Activated naive CD4-positive, alpha-beta T cell treated with anti-CD3 and anti-CD28 coated beads, Interleukin-2, amount 50 U/mL, for 16 hours (primary cell): ENCODE measurements at regions not wholly inside any gene's neighbourhood (a gene's known extent, or its start where the extent isn't known, plus 50 kb on each side); places are given as distances from the start of the nearest gene placed in this dataset.
"Not testable (repeated sequence)": the region's sequence is repeated elsewhere in the genome, so short reads cannot be mapped to it uniquely, and the experiment has no call there.

Experiments used
- DNase-seq: peaks from one replicate; pipeline ENCODE4 v3.0.0-alpha.2; 2020

DNA sequence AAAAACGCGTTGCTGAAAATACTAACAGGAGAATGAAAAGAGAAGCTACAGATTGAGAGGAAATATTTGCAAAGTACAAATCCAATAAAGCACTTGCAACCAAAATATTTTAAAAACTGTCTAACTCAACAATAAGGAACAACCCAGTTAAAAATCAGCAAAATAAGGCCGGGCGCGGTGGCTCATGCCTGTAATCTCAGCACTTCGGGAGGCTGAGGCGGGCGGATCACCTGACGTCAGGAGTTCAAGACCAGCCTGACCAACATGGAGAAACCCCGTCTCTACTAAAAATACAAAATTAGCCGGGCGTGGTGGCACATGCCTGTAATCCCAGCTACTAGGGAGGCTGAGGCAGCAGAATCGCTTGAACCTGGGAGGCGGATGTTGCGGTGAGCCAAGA is 798.6 kb downstream of the PLCL1 start:
- not testable (repeated sequence) for DNase-seq

DNA sequence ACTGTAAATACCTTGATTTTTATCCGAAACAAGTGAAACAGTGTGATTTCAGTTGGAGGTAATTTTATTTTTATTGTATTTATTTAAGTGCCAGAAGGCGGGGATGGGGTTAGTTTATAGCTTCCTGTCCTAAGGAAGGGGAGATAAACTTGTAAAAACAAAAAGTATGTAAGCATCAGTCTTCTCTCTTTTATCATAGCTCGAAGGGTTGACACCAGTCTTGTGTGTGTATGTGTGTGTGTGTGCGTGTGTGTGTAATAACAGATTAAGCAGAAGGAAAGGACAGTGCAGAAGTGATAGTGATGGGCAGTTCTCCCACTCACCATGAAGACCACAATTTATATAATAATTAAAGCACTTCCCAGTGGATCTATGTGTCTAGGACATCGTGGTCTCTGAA is 793.3 kb downstream of the PLCL1 start:
- DNase-seq = no peak

DNA sequence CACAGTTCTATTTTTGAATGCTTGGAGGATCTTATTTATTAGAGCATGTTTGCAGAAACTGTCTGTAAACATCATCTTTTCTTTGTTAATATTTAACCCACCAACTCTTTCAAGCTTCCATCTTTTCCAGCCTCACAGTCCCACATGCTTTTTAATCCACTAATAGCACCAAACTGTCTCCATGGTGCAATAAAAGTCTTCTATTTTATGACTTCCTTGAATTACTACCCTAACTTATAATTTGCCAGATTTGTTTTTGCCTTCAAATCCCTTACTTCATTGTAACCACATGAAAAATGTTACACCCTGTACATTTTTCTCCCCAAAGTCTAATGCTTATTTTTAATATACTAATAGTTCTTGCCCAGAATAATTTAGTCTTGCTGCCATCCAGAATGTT is 792.6 kb downstream of the PLCL1 start:
- DNase-seq = no peak

DNA sequence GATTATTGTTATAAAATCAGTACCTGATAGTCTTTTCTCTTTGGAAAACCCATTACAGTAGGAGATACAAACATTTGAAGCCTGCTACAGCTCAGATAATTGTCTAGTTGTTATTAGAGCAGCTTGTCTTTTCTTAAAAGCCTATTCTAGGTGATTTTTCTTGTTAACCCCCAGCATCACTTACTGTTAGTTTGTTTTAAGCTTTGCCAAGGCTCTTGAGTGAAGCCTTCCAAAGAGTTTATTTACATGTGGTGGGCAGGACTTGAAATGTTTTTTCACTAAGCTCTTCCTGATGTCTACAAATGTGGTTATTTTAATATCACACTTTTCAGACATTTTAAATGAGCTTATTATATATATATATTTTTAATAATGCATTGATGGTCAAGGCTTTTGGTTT is 791.3 kb downstream of the PLCL1 start:
- DNase-seq = no peak

DNA sequence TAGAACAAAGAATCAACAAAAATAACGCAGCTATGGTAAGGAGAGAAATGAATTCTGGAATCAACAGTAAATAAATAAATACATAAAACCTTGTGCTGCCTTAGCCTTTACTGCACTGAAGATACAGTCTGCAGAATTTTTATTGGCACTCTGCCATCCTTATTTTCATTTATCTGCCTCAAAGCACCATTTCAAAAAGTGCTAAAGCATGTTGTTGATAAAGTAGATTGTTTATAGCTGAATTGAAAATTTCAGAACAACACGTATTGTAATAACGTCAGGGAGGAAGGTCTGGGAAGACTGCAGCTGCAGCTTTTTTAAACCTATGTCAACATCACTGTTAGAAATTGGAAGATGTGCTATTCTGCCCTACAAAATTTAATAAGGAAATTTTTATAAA is 787.2 kb downstream of the PLCL1 start:
- DNase-seq = no peak

DNA sequence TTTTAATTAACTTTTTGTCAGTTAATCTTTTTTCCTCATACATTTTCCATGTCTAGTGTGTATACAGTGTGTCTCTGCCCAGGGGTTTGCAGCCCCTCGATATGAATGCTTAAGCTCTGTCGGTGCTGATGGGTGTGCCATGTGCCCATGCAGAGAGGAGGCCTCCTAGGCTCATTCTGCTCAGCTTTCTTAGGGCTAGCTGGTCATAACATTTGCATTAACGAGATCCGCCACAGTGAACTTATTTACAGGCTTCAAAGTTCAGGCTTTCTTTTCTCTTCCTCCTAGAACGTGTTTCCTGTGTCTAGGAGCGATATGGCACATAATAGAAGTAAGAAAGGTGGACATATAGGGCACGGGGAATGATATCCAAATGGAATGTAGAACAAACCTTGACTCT is 783.3 kb downstream of the PLCL1 start:
- DNase-seq = no peak

DNA sequence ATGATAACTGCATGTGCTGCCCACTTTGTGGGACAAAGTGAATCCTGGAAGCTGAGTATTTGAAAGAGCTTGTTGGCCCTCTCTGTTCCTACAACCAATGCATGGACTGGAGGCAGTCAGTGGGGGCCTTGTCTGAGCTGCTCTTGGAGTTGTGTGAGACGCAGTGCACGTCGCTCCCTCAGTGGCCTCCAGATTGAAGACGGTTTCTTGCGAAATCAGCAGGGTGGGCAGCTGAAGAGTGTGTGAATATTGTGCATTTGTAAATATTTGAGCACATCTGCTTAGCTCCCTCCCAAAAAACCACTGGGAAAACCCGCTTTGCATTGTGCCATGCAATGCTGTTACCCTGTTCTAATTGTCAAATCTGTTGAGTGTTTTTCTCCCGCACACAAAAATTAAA is 782.8 kb downstream of the PLCL1 start:
- DNase-seq = no peak

DNA sequence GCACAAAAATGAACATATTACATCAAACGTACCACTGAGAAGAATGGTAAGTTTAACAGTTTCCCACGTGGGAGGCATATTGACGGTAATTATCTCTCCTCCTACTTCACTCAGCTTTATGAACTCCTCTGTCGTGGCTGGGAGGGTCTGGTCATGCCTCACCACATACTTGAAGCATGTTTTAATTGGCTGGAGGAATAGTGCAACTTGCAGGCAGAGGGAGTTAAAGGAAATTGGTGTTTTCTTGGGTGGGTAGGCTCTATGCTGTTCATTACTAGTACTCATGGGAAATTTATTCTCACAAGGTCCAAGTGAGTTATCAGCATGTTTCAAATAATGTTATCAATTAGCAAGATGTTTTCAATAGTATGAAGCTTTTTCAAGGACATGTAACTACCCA is 767.0 kb downstream of the PLCL1 start:
- no peak for DNase-seq

DNA sequence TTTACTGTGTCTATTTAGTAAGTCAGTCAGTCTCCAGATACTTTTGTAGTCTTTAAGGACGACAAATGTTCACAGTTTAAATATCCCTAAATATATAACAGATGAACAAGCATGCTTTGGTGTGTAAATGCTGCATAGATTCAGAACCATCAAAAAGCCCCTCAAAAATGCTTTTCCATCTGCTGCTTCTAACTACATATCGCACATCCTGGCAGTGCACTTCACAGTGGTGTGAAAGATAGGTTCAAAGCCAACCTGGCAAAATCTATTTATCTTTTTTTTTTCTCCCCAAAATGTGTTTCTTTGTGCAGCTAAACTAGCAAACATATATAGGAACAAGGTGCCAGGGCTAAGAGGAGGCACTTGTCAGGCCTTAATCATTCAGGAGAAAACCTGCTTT is 753.8 kb downstream of the PLCL1 start:
- DNase-seq = no peak

DNA sequence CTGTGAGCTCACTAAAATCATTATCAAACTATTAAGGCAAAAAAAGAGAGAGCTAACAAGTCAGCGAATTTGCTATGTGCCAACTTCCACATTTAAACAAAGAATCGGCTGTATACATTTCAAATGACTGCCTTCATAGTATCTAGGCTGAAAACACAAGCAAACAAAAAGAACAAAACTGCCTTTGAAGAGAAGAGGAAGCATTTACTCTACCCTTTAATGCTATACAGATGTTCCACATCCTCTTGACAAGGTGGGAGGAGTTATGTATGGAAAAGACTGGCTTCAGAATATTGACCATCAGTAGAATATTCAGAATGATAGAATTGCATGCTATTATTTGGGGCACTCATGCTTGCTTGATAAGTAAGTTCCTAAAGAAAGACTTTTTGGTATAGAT is 741.7 kb downstream of the PLCL1 start:
- no peak for DNase-seq

DNA sequence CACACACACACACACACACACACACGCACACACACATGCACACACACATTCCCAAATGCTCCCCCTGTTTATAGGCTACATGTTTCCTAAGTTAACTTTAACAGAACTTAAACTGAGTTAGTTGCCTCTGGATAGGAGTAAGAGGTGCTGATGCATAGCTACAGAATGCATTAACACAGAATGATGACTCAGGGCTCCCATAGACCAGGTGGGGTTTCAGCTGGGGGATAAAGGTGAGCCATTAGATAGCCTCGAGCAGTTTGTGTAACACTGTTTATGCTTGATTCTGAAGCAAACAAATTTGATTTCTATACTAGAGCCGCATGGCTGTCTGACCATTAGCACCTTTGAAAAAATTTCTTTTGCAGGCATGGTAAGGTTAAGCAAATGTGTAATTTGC is 741.0 kb downstream of the PLCL1 start:
- DNase-seq = no peak

DNA sequence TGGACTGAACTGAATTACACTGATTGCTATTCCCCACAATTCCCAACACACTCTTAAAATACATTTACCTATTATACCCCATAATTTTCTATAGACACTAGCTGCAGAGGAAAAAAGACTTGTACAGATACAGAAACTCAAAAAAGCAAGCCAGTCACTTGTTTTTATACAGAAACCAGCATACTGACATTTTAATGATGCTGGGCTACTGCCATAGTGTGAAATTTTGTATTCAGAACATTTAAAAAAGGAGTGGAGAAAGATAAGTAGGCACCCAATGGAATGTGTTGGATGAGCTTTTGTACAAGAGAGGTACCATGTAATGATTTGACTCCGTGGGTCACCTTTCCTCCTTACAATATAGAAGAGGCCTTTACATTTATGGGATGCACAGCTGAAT is 740.1 kb downstream of the PLCL1 start:
- no peak for DNase-seq

DNA sequence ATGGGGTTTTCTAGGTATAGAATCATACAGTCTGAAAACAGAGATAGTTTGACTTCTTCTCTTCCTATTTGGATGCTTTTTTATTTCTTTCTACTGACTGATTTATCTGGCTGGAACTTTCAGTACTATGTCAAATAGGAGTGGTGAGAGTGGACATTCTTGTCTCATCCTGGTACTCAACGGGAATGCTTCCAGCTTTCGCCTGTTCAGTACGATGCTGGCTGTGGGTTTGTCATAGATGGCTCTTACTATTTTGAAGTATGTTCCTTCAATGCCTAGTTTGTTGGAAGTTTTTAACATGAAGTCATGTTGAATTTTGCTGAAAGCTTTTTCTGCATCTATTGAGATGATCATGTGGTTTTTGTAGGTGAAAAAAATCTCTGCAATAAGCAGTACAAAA is 730.4 kb downstream of the PLCL1 start:
- DNase-seq = no peak

DNA sequence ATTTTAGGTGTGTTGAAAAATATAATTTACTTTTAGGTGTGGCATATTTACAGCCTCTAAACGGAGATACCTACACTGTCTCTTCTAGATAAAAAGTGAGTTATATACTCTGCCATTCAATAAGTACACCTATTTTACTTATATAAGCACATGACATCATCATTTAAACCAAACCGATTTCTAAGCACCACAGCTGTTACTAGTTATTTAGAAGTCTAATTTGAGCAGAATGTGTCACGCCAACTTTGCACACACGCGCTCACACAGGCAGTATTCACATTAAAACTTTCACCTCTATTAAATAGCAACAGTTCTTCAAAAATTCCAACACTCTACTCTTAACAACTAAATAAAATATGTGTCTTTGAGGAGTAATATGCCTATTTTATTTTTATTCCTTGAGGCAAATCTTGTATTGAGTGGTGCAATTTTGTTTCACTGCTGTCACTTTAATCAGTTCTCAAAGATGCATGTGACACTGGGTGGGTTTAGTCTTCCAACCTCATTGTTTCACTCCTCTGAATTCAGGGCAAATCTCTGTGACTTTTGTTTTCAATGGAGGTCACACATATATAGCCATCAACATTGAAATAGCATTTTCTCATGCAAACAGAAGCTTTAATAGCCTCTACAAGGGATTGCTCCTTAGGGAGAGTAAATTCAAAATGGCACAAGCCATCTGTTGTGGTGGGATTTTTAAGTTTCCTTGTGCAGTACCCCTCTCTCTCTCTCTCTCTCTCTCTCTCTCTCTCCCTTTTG is 721.0 kb downstream of the PLCL1 start:
- DNase-seq = no peak

DNA sequence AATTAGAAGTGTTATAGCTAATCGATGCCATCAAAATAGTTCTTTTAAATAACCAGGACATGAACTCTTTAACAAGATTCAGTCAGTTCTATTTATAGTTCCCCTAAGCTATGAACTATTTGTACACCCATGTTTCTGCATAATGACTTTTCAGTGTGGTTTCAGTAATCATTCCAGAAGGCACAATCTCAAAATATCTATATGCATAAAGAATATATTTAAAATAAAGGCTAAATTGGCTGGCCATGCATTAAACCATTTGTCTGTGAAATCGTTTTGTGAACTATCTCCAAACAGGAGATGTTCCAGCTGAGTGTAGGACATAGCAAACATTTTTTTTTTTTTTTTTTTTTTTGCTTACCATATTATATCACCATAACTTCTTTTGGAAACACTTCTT is 719.3 kb downstream of the PLCL1 start:
- DNase-seq = no peak

DNA sequence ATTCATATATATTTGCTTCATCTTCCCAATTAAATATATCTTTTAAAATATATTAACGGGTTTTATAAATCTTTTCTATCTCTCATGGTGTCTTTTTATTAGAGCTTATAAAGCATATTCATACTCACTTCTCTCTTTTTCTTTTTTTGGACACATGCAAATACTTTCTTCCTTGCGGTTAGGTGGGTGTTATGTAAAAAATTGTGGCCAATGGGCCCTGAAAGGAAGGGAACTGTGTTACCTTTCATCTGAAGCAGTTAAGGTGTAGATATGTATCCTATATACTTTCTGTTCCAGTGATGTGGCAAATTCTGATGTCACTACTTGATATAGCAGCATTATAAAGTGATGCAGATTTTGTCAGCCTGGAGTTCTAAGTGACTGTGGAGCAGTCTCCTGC is 714.5 kb downstream of the PLCL1 start:
- no peak for DNase-seq

DNA sequence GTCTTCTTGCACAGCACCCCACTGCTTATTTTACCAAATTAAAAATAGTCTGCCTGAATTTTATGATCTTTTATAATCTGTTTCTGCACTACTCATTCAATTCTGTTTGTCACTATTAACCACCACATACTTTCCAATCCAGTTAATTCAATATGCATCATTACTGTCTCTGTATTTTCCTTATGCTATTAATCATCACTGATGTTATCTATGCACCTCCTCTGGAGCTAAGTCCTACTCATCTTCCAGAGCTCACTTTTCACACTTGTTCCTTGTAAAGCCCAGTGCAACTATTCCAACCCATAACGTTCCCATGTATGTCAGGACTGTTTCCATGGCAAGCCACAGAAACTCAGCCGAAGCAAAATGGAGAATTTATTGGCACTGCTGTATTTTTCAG is 713.6 kb downstream of the PLCL1 start:
- no peak for DNase-seq

DNA sequence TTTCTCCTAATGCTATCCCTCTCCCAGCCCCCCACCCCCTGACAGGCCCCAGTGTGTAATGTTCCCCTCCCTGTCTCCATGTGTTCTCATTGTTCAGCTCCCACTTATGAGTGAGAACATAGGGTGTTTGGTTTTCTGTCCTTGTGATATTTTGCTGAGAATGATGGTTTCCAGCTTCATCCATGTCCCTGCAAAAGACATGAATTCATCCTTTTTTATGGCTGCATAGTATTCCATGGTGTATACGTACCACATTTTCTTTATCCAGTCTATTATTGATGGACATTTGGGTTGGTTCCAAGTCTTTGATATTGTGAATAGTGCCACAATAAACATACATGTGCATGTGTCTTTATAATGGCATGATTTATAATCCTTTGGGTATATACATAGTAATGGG is 704.2 kb downstream of the PLCL1 start:
- DNase-seq = not testable (repeated sequence)

DNA sequence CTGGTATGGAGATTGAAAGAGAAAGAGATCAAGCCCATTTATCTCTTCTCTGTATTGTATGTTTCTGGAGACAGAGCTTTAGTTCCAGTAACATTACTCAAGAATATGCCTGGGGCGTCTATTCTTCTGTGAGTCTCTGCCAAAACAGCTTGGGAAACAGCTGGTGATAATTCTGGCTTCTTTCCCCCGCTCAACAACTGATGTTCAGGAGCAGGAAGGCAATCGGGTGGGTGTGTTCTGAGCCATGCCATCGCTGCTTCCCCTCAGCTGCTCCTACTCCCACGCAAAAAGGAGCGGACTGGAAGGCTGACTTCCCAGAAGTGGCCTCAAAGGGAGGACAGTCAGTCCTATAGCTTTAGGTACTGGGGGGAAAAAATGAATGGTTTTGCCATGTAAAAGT is 695.1 kb downstream of the PLCL1 start:
- no peak for DNase-seq

DNA sequence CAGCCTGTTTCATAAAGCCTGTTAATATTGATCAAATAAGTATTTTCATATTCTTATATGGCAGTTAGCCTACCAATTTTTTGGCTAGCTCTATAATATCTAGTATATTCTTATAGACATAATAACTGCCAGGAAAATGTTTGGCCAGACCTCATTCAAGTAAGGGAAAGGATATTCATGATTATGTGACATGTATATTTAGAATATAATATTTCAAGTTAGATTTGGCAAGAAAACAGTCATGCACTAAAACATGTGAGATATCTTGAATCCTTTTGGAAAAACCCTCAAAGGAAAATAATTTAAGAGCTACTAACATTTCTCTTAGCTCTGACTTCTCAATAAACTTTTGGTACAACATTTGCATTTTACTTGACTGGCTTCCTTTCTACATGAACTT is 694.1 kb downstream of the PLCL1 start:
- DNase-seq = no peak

DNA sequence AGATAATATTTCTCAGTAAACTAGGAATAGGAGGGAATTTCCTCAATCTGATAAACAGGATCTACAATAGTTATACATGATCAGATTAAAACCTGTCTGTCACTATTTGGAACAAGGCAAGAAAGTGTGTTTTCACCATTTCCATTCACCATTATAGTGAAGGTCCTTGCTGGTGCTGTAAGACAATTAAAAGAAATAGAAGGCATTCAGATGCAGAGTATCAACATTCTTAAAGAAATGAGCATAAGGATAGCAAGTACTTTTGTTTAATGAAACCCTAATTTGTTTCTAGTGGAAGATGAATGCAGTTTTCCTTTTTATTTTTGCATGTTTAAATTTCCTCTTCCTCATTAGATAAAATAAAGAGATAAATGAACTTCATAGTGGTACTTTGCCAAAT is 693.7 kb downstream of the PLCL1 start:
- no peak for DNase-seq

DNA sequence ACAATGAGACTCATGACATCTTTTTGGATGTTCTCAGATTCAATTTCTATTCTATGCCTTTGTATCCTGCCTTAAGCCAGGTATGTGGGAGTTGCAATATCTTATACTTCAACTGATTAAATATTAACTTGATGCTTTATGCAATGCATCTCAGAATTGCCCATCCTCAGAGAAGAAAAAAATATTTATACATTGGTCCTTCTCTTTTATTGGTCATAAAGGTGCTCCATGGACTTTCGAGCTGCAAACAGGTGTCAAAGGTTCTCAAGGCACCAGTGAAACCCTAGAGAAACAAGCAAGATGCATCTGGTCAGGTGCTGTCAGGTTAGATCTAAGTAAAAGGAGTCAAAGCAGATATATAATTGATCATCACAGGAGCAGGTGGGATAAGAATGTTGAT is 690.5 kb downstream of the PLCL1 start:
- DNase-seq = no peak

DNA sequence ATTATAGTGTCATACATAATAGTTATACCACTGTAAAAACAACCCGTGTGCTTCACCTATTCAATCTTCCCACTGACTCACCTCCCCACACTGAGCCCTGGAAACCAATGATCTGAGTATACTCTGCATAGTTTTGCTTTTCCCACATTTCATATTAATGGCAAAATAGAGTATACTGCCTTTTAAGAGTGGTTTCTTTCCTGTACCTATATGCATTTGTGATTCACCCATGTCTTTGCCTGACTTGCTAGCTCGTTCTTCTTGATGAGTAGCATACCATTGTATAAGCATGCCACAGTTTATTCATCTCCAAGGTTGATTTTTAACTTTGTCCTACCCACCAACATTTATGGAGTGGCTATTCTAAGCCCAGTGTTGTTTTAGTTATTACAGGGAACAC is 686.4 kb downstream of the PLCL1 start:
- DNase-seq = no peak

DNA sequence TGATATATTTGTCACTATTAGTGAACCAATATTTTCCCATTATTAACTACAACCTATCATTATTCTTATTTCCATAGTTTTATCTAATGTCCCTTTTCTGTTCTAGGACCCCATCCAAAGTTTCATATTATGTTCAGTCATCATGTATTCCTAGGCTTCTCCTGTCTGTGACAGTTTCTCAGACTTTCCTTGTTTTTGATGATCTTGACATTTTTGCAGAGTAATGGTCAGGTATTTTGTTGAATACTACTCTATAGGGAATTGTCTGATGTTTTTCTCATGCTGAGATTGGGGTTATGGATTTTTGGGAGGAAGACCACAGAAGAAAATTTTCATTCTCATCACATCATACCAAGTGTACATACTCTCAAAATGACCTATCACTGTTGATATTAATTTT is 684.6 kb downstream of the PLCL1 start:
- no peak for DNase-seq

DNA sequence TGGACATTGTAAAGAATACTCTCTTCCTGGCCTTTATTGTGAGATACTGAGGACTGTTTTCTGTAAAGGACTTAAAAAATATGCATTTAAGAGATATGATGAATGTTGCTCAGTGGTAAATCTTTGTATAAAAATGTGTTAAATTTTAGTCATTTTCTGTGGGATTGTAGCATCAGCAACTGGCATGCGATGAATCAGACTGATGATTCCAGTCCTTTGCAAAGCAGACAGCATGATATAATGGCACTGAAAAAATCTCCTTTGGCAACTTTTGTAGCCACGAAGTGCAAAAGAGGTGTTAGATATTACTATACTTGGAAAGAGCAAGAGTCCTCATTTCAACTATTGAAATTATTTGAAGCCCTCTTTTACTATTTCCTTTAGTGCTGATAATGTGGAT is 678.7 kb downstream of the PLCL1 start:
- DNase-seq = no peak

DNA sequence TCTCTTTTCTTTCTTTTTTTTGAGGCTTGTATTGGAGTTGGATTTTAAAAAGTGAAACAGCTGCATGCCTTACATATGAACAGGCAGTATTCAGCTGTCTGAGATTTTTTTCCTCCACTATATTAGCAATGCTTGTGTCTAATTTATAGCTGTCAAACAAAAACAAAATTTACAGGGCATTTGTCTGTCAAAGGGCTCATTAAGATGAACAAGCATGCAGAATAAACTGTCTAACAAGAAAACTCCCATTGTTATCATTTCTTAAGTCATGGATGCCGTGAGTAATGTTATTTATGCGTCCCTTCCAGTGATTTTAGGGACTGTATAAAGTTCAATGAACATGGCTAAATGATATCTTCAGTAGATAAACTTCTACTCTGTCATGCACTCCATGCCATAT is 674.7 kb downstream of the PLCL1 start:
- DNase-seq = no peak
